GM18508 (cell line): ENCODE measurements at regions not wholly inside any gene's neighbourhood (a gene's known extent, or its start where the extent isn't known, plus 50 kb on each side); places are given as distances from the start of the nearest gene placed in this dataset.
A peak's percentile ranks its signal among the peaks of the same experiment; 100 is the strongest.
"Not testable (repeated sequence)": the region's sequence is repeated elsewhere in the genome, so short reads cannot be mapped to it uniquely, and the experiment has no call there.

Experiments used
- ATAC-seq: cut with Tn5 transposase; IDR thresholded peaks from one replicate; pipeline ENCODE4 v1.9.1; 2021; ENCODE audit warnings: moderate number of reproducible peaks; ENCODE audit not compliant: insufficient read depth, unreplicated experiment

GRCh38 chr1:99441299-99442095 lies 177.2 kb downstream of the PLPPR4 start:
- no peak for ATAC-seq

DNA sequence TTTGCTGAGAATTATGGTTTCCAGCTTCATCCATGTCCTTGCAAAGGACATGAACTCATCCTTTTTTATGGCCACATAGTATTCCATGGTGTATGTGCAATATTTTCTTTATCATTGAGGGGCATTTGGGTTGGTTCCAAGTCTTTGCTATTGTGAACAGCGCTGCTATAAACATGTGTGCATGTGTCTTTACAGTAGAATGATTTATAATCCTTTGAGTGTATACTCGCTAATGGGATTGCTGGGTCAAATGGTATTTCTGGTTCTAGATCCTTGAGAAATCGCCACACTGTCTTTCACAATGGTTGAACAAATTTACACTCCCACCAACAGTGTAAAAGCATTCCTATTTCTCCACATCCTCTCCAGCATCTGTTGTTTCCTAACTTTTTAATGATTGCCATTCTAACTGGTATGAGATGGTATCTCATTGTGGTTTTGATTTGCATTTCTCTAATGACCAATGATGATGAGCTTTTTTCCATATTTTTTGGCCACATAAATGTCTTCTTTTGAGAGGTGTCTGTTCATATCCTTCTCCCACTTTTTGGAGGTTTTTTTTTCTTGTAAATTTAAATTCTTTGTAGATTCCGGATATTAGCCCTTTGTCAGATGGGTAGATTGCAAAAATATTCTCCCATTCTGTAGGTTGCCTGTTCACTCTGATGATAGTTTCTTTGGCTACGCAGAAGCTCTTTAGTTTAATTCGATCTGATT lies 180.1 kb downstream of the PLPPR4 start:
- not testable (repeated sequence) for ATAC-seq

DNA sequence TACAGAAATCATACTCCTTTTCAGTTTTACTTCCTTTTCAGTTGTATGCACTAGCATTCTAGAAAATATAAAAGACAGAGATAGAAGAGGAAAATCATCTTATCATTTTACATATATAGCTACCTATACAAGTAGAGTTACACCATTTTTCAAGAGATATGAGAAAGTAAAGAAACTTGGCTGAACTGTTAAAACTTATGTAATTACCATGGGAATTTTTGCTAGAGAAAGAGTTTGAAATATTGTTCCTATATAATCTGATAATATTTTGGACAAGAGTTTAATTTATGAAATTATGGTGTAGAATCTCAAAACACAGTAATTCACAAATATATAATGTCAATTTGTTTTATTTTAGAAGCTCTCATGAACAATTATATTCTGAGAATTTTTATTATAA lies 180.8 kb downstream of the PLPPR4 start:
- no peak for ATAC-seq

DNA sequence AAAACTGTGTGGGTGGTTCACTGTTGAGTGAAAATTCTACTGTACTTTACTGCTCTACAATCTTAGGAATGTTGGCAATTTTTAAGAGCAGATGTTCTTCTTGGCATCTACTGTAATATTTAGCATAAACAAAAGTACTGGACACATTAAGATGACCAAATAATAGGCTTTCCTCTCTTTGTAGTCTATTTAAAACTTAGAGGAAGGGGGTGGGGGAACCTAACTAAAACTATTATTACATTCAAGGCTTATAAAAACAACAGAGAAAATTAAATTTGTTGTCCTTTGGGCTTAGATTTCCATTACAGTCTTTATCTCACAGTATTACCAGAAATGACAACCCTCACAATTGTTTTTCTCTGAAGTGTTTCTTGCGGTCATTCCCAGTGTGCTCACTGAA lies 181.2 kb downstream of the PLPPR4 start:
- ATAC-seq = no peak

DNA sequence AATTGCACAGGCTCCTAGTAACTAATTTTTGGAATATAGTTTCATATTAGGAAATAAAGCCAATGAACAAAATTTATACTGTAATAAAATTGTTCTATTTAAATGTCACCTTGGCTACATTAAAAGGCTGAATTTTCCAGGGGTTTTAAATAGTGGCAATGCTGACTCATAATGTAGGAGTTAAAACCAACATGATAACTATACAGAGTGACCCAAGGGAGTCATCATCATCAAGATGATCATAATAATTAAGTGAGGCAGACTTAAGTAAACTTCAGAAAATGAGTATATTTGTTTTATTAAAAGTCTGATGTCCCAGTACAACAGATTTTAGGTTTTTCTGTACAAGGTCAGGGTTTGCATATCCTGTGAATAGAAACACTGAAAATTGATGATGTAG lies 183.4 kb downstream of the PLPPR4 start:
- ATAC-seq = no peak

- no peak for ATAC-seq
Observed at GRCh38 chr1:99455760-99456159, 190.2 kb upstream of the PALMD start.

- no peak for ATAC-seq
Observed at GRCh38 chr1:99456536-99456935, 189.4 kb upstream of the PALMD start.

- no peak for ATAC-seq
Observed at GRCh38 chr1:99457381-99458165, 188.3 kb upstream of the PALMD start.

- ATAC-seq = no peak
Observed at GRCh38 chr1:99461499-99461898, 184.4 kb upstream of the PALMD start.

GRCh38 chr1:99464738-99465137 lies 181.2 kb upstream of the PALMD start:
- no peak for ATAC-seq

- no peak for ATAC-seq
Observed at GRCh38 chr1:99465176-99465900, 180.6 kb upstream of the PALMD start.

- ATAC-seq = no peak
Observed at GRCh38 chr1:99467645-99468044, 178.3 kb upstream of the PALMD start.

DNA sequence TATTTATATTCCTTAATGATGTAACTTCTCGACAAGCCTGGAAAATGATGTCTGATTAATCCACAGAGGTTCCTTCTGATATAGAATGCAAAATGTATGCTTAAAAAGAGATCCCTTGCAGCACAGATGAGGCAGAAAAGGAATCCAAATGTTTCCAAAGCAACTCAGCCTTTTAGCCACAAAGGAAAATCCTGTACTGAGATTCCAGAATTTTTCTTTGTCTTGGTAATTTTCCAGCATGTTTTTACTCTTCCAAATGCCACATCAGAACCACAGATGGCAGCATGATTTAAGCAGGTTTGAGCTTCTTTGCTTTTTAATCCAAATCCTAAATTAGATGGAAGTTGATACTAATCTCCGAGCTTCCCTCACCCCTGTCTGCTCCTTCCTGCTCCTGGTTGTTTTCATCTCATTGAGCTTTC lies 176.4 kb upstream of the PALMD start:
- no peak for ATAC-seq

GRCh38 chr1:99472893-99473292 lies 173.0 kb upstream of the PALMD start:
- ATAC-seq = no peak

DNA sequence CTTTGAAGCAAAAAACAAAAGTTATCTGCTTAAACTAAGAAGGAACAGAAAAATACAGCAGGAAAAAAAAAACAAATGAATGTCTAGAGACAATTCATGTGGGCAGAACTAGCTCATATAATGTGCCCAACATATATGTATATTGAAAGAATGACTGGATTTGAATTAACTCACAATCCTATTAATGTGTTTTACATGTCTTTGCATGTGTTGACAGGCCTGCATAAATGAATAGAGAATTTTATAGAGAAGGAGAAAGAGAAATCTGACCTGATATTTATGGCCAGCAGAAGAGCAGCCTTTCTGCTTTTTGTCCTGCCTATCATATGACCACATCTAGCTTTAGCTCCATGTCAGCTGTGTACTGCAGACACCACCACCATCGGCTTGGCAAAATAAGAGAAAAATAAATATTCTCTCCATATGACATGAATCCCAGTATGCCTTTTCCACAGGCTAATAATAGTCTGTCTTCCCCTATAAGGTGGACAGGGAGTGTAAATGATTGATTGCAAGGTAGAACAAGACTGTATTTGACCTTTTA lies 171.5 kb upstream of the PALMD start:
- ATAC-seq = no peak

DNA sequence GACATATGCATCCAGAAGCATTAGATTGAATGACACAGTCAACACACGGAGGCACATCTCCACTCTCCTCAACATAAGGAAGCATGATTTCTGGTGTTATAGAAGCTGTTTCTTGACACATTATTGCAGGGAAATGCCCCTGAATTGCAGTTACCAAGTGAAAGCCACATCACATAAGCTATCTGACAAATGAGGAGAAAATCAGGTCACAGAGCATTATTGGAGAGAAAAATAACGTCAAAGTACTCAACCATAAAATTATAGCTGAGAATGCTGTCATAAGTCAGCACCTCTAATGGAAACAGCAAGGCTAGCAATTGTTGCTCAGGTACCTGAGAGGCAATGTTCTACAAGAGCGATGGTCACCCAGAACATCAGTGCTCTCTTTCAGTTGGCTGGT lies 169.9 kb upstream of the PALMD start:
- ATAC-seq = no peak

DNA sequence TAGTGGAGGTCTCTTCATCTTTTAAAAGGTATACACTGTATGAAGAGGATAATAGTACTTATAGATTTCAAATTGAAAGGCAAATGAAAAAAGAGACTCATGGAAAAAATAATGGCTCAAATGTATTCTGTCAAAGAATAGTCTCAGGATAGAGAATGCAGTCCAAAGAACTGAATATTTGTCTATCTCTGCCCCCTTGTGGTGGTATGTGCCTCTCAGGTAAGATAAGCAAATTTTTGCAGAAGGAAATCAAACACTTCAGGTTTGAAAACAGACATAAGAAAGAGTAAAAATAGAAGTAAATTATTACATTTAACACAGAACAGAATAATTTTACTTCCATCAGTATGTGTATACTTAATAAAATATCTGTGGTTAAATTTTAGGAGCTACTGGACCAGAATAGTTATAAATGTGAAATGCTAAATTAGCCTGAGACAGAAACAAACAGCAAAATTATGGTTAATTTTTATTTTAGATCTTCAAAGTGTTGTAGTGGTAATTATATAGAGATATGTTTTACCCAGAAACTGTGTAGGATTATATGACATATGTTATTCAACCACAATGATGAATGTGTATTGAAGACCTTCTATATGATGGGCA lies 164.4 kb upstream of the PALMD start:
- peak; percentile 67 for ATAC-seq

GRCh38 chr1:99482286-99482685 lies 163.6 kb upstream of the PALMD start:
- no peak for ATAC-seq

- ATAC-seq = no peak
Observed at GRCh38 chr1:99482750-99483149, 163.2 kb upstream of the PALMD start.

GRCh38 chr1:99490031-99490430 lies 155.9 kb upstream of the PALMD start:
- no peak for ATAC-seq
